ENCODE measurements at regions not wholly inside any gene's neighbourhood (a gene's known extent, or its start where the extent isn't known, plus 50 kb on each side); places are given as distances from the start of the nearest gene placed in this dataset.
"Not testable (repeated sequence)": the region's sequence is repeated elsewhere in the genome, so short reads cannot be mapped to it uniquely, and the experiment has no call there.

DNA sequence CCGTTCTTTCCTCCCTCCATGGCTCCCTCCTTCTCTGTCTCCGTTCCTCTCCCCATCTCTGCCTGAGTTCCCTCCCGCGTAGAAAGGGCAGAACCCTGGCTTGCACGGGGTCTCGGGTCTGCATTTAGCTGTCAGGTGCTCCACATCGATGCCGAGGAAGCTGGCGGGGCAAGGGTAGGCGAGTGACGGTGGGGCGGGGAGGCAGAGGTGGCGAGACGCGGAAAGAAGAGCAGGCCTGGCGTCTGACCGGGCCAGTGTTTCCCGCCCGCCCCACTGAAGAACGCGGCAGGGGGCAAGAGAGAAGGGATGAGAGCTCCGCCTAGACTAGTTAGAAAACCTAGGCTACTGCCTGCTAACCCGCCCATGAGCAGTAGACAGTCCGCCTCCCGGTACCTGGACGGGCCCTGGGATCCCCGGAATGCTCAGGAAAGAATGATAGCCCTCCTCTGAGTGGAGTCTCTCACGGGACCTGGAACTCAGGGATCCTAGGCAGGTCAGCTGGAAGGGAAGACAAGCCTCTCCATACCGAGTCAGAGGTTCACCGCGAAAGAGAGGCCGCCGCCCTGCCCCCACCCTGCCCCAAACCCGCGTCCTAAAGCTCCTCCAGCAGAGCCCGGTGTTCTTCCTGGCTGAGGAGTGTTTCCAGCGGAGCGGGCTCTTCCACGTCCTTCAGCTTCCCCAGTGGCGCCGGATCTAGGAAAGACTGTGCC, 357.9 kb upstream of the DEFB115 start:
- not testable (repeated sequence) for DNase-seq

DNA sequence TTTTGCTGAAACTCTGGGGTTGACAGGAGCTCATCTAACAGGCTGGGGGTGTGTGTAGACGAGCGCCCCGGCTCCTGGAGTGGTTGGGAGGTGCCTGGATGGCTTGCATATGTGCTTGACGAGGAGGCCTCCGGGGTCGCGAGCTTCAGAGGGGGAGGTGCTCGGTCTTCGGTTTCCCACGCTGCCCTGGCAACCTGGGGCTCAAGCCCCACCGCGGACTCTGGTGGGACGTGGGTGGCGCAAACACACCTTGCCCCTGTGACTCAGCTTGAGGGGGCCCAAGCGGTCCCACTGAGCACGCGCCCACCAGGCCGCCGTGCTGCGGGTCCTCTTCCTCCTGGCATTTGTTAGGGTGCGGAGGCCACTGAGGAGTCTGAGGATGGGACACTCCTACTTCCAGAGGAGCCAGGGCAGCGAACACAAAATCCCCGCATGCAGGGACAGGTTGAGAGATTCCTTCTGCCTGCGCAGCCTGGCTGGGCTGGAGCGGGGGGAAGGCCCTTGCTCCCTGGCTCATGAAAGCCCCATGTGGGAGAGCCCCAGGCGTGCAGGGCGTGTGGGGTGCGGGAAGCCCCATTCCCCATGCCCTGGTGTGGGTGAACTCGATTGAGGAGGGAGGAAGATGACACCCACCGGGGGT, 357.3 kb upstream of the DEFB115 start:
- DNase-seq: not testable (repeated sequence)

- DNase-seq: not testable (repeated sequence)
Observed at GRCh38 chr20:30905231-30905630, 352.2 kb upstream of the DEFB115 start.

DNA sequence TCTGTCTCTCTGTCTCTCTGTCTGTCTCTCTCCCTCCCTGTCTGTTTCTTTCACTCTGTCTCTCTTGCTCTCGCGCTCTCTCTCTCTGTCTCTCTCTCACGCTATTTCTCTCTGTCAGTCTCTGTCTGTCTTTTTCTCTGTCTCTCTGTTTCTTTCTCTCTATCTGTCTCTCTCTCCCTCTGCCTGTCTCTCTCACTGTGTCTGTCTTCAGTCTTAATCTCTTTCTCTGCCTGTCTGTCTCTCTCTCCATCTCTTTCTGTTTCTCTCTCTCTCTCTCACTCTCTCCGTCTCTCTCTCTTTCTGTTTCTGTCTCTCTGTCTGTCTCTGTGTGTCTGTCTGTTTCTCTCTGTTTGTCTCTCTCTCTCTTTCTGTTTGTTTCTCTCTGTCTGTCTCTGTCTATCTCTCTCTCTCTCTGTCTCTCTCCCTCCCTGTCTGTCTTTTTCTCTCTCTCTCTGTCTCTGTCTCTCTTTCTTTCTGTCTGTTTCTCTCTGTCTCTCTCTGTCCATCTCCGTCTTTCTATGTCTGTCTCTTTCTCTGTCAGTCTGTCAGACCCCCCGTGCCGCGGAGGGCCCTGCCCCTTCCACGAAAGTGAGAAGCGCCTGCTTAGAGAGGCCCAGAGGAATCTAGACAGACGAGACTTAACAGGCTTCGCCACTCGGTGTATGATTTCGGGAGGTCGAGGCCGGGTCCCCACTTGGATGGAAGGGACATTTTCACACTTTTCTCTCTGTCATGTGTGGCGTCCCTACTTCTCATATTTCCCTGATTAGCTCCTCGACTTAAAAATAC, 346.3 kb upstream of the DEFB115 start:
- DNase-seq: no peak

- peak in 1 of 3 experiments; percentile 7 for DNase-seq
Observed at GRCh38 chr20:30911832-30912660, 345.4 kb upstream of the DEFB115 start.

GRCh38 chr20:30912661-30913026, 344.8 kb upstream of the DEFB115 start:
- not testable (repeated sequence) for DNase-seq

DNA sequence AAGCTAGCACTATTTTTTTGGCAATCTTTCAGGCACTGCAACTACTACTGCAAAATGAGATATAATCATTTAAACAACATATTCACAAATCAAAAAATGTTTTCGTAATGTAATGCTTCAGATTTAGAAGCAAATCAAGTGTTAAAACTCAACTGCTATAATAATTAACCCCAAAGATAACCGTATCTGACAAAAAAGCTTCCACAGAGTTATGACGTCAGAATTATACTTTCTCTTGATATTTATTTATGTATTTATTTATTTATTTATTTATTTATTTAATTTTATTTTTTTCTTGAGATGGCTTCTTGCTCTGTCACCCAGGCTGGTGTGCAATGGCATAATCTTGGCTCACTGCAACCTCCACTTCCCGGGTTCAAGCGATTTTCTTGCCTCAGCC, 341.1 kb upstream of the DEFB115 start:
- not testable (repeated sequence) for DNase-seq

GRCh38 chr20:30919514-30920188, 337.8 kb upstream of the DEFB115 start:
- DNase-seq: no peak

GRCh38 chr20:30921286-30922071, 336.0 kb upstream of the DEFB115 start:
- DNase-seq: no peak

DNA sequence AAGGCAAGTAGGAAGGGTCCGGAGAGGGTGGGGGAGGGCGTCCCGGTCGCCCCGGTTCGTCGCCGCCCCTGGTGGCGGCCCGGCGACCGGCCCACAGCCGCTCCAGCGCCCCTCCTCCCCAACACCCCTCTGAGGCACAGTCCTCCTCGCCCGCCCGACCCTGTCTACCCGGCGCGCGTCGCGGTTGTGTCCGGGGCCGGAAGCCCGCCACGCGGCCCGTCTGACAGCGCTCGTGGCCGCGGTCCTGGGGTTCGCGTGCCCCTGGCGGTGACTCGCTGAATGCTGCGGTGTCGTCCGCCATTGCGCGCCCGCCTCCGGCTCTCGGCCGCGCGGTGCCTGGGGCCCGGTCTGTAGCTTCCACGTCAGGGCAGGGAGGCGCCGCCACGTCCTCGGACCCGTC, 335.3 kb upstream of the DEFB115 start:
- DNase-seq: no peak

DNA sequence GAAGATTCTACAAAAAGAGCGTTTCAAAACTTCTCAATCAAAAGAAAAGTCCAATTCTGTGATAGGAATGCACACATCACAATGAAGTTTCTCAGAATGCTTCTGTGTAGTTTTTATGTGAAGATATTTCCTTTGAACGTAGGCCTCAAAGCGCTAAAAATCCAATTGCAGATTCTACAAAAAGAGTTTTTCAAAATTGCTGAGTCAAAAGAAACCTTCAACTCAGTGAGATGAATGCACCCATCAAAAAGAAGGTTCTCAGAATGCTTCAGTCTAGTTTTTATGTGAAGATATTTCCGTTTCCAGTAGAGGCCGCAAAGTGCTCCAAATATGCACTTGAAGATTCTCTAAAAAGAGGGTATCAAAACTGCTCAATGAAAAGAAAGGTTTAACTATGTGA, 319.7 kb upstream of the DEFB115 start:
- no peak for DNase-seq

GRCh38 chr20:30949761-30950160, 307.7 kb upstream of the DEFB115 start:
- DNase-seq: no peak

- DNase-seq: not testable (repeated sequence)
Observed at GRCh38 chr20:30951088-30951487, 306.4 kb upstream of the DEFB115 start.

GRCh38 chr20:30956649-30957048, 300.8 kb upstream of the DEFB115 start:
- not testable (repeated sequence) for DNase-seq

DNA sequence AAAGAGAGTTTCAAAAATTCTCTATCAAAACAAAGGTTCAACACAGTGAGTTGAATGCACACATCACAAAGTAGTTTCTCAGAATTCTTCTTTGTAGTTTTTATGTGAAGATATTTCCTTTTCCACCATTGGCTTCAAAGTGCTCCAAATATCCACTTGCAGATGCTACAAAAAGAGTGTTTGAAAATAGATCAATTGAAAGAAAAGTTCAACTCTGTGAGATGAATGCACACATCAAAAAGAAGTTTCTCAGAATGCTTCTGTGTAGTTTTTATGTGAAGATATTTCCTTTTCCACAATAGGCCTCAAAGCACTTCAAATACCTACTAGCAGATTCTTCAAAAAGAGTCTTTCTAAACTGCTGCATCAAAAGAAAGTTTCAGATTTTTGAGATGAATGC, 298.3 kb upstream of the DEFB115 start:
- not testable (repeated sequence) for DNase-seq

DNA sequence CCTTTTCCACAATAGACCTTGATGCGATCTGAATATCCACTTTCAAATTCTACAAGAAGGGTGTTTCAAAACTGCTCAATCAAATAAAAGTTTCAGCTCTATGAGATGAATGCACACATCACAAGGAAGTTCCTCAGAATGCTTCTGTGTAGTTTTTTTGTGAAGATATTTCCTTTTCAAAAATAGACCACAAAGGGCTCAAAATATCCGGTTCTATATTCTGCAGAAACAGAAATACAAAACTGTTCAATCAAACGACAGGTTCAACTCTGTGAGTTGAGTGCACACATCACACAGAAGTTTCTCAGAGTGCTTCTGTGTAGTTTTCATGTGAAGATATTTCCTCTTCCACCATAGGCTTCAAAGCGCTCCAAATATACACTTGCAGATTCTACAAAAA, 293.9 kb upstream of the DEFB115 start:
- DNase-seq: no peak

DNA sequence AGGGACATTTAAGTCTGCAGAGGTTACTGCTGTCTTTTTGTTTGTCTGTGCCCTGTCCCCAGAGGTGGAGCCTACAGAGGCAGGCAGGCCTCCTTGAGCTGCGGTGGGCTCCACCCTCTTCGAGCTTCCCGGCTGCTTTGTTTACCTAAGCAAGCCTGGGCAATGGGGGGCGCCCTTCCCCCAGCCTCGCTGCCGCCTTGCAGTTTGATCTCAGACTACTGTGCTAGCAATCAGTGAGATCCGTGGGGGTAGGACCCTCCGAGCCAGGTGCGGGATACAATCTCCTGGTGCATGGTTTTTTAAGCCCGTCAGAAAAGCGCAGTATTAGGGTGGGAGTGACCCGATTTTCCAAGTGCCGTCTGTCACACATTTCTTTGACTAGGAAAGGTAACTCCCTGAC, 281.6 kb upstream of the DEFB115 start:
- DNase-seq: not testable (repeated sequence)

DNA sequence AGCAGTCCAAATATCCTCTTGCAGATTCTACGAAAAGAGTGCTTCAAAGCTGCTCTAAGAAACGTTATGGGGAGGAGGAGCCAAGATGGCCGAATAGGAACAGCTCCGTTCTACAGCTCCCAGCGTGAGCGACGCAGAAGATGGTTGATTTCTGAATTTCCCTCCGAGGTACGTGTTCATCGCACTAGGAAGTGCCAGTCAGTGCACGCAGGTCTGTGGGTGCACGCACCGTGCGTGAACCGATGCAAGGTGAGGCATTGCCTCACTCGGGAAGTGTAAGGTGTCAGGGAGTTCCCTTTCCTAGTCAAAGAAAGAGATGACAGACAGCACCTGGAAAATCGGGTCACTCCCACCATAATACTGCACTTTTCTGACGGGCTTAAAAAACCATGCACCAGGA, 272.1 kb upstream of the DEFB115 start:
- DNase-seq: no peak

Data from NCI-H1417 (cell line).